ENCODE measurements at regions not wholly inside any gene's neighbourhood (a gene's known extent, or its start where the extent isn't known, plus 50 kb on each side); places are given as distances from the start of the nearest gene placed in this dataset.
"Not testable (repeated sequence)": the region's sequence is repeated elsewhere in the genome, so short reads cannot be mapped to it uniquely, and the experiment has no call there.

DNA sequence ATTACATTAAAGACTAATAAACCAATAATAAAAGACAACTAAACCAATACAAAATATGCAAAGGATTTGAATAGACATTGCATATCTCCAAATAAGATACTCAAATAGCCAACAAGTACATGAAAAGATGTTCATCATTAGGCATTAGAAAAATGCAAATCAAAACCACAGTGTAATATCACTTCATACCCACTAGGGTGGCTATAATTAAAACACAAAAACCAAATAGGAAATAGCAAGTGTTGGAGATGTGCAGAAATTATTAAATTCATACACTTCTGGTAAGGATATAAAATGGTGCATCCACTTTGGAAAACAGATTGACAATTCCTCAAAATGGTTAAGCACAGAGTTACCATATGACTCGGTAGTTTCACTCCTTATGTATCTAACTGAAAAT lies 860.8 kb upstream of the DIAPH2 start:
- no peak for DNase-seq

DNA sequence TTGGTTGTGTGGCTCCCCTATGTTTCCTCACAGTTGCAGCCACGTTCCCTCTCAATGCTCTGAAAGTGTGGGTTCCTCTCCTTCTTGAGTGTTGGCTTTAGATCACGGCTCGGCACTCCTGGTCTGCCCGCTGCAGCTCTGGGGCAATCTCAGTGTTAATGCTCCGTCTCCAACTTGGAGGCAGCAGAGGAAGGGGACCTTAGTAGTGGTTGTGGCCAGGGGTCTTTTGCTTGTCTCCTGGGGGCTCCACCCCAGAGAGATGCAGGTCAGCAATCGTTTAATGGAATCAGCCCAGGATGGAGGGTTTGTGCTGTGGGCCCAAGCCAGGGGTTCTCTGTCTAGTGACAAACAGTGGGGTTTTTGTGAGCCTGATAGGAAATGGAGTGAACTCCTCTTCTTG lies 849.4 kb upstream of the DIAPH2 start:
- DNase-seq = no peak

DNA sequence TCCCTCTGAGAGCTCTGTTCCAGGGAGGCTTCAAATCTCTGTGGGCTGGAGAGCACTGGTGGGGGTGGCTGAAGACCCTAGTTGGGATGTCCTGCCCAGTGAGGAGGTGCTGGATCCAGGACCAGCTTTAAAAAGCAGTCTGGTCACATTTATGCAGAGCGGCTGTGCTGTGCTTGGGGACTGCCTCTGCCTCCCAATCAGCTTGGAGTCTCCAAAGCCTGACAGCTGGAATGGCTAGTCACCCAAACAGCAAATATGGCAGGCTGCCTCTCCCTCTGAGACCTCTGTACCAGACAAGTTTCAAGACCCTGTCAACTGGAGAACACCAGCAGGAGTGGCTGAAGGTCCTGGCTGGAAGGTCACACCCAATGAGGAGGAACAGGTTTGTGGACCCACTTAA lies 848.1 kb upstream of the DIAPH2 start:
- no peak for DNase-seq

DNA sequence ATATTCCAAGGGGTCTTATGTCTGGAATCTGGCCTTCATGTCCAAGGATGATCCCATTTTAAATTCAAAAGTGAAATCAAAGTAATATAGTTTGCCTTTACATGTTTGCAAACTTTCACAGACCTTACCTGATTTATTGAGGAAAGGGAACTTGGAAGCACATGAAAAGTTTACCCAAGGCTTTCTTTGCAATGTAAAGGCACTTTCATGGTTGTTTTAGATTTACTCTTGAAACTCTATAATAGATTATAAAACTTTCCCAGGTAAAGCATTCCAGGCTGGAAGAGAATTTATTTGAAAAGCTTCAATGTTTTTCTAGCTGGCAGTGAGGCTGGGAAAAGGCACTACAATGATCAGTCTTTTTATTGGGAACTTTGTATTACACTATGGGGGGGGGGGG lies 842.8 kb upstream of the DIAPH2 start:
- no peak for DNase-seq

DNA sequence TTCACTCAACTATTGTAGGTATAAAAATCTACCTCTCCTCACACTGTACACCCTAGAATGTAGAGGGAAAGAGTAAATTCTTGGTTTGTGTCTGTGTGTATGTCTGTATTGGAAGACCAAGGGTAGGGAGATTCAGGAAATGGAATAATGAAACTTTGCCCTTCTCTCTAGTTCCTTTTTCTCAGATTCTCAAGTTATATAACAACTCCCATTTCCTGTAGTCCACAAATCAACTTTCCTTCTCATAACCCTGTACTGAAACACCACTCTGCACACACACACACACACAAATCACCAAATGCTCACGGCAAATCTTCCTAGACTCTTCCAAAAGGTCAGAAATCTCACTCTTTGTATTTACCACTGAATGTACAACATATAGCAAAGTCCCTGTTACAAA lies 824.5 kb upstream of the DIAPH2 start:
- no peak for DNase-seq

DNA sequence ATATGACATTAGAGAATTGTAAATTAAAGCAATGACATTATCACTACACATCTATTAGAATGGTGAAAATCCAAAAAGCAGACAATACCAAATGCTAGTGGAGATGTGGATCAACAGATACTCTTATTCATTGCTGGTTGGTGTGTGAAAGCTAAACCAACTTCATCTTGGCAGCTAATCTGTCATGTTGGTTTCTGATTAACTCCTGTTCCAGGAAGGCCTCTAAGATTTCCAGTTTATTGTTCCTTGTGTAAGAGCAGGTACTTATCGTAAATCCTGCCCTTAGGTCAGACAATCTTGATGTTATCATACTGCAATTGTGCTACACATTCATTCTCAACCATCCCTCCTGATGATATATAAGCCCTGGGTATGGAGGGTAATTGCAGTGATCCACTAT lies 809.0 kb upstream of the DIAPH2 start:
- no peak for DNase-seq

DNA sequence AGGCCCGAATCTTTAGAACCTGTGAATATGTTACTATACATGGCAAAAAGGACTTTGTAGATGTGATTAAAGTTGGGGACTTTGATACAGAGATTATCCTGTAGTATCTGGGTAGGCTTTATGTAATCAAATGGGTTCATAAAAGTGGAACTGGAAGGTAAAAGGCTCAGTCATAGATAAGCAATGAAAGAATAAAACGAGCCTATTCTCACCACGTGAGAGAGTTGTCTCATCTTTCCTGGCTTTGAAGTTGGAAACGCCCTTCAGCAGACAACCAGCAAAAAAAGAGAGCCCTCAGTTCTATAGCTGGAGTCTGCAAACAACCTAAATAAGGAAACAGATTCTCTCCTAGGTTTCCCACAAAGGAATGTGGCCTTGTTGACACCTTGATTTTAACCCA lies 805.8 kb upstream of the DIAPH2 start:
- DNase-seq = no peak

DNA sequence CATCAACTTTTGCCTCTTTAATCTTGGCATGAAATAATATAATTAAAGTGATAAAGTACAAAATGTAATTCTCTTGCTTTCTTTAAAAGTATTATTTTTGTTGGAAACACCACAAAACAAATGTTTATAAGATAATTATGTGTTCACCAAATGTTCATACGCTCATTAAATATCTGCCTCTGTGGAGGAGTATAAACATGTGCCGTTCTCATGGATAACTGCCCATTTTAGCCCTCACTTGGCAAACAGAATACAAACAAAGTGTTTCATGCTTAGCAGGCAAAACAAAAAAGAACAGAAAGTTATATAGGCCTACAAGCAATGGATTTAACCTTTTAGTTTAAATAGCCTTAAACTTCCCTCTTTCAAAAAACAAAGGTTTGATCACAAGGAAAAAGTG lies 800.5 kb upstream of the DIAPH2 start:
- no peak for DNase-seq

DNA sequence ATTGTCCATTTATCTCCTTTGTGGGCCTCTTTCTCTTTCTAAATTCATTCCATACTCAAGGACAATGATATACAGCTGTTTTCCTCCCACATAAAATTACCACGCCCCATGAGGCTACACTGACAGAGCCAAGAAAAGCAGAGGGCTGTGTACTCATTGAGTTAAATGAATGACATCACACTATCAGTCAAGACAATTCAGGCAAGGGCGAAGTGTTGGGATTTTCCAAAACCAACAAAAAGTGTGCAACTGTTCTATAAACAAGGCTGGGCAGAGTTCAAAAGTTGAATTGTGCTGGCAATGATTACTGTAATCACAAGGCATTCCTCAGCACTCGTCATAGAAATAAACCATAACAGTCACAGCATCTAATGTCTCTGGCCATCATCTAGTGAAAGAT lies 799.6 kb upstream of the DIAPH2 start:
- DNase-seq = no peak

DNA sequence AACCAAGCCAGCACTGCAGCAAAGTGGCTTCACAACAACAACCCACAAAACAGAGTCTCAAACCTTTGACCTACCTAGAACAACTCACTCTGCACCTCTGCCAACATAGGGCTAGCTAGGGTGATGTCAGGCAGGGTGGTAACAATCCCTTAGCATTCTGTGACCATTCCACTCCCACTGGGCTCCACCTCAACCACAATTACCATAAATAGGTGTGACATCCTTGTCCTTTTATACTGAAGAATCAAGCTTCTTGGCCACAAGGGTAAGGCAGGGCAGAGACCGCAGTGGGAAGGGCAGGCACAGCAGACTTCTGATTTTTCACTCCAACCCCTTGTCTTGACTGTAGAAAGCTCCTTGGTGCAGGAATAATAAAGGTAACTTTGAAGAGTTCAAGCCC lies 795.4 kb upstream of the DIAPH2 start:
- no peak for DNase-seq

DNA sequence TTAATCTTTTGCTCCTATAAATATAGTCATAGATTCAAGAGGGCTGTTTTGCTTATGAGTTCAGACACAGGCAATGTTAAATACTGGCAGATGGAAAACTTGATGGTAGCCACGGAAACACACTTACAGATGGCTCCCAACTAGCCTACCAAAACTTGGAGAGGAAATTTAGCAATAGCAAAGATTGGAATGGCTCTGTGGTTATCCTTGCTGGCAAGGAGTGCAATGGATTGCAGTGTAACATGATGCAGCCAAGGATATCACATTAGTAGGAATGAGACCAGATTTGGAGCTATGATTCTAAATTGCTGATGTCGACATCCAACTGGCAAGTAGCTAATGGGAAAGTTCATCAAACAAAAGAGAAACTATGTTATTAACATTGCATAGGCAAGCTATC lies 791.0 kb upstream of the DIAPH2 start:
- DNase-seq = no peak

DNA sequence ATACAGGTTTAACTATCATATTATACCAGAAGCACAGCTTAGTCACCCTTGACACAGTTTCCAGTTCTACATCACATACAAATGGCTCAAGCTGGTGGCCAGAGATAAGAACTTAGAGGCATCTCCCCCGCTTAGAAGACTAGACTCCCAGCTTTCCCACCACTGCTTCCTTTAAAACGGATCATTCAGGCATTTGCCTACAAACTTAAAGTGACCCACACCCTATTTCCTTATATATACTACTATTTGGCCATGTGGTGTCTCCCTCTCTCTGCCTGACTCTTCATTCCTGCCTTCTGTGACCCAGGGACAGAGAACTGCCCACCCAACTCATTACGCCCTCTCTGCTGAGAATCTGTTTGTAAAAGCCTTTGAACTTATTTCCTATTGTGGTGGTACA lies 781.2 kb upstream of the DIAPH2 start:
- no peak for DNase-seq

DNA sequence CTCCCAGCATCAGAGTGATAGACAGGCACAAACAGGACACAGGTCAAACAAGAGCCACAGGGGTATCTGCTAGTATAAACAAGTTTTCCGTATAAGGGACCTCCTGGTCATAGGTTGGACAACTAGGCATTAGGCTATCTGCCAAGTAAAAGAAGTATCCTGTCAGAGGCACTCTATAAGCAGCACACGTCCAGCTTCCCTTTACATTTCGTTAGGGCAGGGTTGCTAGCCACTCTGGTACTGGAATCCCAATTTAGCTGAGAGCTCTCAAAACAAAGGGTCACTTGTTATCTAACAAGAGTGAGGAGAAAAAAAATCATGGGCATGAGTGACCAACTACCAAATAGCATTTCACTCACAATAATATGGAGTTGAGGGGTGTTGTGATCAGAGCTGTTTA lies 780.7 kb upstream of the DIAPH2 start:
- no peak for DNase-seq

DNA sequence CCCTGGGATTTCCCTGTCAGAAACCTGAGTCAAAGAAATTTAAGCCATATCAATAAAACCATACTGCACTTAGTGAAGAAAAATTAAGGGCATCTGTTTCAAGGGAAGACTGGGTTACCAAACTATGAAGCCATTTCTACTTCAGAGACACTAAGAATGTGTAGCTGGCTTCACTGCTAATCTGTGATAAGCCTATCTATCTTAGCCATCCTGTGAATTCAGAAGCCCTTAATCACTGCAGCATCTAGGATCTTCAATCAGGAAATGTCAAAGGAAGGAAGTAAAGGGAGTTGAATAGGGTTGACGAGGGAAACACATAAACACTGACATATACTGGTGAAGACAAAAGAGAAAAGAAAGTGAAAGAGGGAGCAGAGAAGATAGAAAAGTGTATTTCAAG lies 777.6 kb upstream of the DIAPH2 start:
- no peak for DNase-seq

DNA sequence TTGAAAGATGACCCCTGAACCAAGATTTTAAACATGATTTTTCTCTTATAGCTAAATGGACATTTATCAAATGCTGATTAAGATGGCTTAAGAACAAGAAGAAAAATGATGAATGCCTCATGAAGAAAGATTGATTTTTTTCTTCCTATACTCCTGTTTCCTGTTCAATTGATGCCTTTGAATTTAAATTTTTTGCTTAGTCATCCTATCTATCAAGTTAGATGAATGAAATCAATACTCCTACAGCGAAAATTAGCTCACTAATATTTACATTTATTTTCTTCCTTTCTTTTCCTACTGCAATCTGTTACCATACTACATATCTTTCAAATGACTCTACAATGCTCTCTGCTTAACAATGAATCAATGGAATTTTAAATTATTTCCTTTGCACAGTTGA lies 773.6 kb upstream of the DIAPH2 start:
- DNase-seq = no peak

DNA sequence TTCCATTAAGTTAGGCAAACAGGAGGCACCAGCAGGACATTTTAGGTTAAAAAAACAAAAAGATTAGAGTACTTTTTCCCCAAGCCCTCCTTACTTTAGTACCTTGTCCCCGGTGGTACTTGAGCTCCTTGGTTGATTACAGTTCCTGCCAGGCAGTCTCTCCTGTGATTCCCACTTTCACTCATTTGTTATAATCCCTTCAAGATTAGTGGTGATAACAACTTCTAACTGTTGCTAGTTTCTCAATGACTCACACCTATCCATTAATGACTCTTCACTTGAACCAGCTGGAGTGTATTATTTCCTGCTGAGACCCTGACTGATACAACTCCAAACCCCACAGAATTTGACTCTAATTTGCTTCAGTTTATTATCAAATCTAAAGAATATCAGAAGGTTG lies 765.0 kb upstream of the DIAPH2 start:
- DNase-seq = no peak

DNA sequence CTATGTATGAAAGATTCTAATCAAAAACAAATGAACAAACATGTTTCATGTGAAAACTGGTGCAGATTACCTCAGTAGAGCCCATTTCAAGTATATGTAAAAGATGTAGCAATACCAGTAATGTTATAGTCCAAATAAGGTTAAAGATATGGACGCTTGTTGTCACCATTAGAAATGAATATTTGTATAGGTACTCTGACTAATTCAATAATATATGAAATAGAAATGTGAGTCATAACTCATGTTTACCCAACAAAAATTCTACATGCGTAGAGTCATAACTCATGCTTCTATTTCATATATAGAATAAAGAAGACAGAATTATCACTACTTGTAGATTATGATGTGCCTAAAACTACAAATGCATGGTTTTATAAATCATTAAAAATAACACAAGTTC lies 739.1 kb upstream of the DIAPH2 start:
- DNase-seq = no peak

DNA sequence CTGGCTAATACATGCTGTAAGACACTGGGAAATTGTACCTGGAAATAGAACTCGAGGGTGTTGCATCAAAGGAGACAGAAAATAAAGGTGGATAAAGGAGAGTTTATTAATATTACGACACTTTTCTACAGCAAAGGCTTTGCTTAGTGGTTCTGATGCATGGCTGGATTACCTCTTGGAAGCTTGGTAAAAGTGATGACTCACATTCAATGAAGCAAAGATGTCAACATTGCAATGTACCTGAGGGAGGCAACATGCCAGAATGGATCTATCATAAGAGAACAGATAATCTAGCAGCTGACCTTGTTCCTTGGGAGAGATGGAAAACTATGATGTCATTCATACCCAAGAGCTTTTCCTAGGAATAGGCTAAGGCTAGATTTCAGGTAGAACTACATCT lies 735.1 kb upstream of the DIAPH2 start:
- DNase-seq = no peak

DNA sequence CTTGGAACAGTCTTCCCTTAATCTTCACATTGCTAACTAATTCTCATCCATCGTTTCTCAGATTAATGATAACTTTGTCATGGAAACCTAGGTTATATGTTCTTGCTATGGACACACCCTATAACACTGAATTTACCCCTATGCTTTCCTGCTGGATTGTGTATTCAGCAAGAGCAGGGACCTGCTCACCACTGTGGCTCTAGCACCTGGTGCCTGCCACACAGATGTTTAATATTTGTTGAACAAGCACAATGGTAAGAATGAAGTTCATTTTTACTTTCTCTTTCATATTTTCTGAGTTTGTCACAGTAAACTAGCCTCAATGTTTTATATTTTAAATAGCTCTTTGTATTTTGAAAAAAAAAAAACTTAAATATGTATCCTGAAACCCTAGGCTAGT lies 734.0 kb upstream of the DIAPH2 start:
- DNase-seq = no peak

DNA sequence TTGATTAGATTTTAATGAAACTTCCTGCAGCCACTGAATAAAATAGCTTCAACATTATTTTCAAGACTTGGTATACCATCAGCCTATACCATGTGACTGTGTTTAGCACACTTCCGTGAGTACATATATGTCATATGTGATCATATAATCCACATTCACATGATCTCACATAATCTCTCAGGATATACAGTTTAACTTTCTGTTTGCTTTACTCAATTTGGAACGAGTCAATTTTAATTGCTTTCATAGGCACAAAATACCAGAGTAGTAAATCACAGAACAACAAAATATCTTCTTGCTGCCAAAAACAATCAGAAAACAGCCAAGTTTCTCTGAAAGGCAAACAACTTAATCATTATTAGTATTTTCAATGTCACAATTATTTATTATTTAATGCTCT lies 731.1 kb upstream of the DIAPH2 start:
- no peak for DNase-seq

DNA sequence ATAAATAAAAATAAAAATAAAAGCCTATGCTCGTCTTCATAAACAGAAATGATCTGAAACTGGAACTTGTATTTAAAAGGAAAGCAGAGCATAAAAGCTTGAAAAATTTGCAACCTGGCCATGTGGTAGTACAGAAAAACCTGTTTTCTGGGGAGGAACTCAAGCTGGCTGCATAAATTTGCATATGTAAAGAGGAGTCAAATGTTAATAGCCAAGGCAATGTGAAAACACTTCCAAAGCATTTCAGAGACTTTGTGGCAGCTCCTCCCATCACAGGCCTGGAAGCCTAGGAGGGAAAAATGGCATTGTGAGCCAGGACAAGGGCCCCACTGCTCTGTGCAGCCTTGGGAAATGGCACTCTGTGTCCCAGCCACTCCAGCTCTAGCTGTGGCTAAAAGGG lies 727.9 kb upstream of the DIAPH2 start:
- no peak for DNase-seq

DNA sequence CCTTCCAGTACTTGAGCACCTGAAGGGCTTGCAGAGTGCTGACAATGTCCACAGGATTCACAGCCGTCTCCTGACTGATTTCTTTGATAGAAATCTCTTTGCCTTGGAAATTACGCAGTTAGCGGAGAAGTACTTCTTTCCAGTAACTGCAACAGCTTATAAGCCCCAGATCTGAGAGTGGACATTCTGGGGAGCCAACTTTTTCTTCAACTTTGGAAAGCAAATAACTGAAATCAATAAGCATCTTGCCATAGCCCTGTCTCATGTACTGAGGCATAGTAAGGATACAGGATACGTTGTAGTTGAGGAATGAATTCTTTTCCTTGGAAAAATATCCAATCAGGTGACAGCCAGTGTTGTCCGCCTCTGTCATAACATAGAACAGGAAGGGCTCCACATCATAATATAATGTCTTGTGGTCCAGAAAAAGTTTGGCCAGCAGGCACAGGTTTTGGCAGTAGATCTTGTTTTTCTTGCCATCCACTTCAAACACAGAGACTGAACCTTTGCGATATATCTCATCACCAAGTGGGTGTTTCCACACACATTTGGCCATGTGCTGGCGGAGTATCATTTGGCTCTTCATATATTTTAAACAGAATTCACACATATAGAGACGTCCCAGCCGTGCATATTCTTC lies 711.1 kb upstream of the DIAPH2 start:
- not testable (repeated sequence) for DNase-seq

DNA sequence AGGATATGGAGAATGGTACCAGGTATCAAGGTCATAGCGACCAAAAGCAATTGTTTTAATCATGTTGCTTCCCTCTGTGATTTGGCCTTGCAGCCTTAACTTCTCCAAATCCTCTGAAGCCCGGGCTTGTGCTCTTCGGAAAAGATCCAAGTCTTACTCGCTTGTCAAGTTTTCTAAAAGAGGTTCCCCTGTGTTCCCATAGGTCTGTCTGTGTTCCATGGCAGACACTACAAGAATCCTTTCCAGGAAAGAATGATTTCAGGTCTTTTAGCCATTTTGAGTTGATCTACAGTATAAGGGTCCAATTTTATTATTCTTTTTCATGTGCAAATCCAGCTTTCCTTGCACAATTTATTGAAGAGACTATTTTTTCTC lies 710.6 kb upstream of the DIAPH2 start:
- no peak for DNase-seq

DNA sequence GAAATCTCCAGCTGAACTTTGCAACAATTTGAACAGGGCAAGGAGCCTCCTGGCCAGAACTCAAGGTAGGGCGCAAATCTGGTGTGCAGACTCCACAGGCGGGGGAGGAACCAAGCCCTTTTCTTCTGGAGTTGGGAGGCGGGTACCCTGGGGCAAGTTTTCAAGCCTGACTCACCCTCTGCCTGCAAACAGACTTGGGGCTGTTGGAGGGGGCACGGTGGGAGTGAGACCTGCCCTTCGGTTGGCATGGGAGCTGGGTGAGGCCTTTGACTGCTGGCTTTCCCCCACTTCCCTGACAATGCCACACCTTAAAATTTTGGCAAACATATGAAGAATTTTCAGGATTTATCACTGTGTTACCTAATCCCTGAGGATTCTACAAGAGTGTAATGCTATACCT lies 709.8 kb upstream of the DIAPH2 start:
- DNase-seq = no peak

DNA sequence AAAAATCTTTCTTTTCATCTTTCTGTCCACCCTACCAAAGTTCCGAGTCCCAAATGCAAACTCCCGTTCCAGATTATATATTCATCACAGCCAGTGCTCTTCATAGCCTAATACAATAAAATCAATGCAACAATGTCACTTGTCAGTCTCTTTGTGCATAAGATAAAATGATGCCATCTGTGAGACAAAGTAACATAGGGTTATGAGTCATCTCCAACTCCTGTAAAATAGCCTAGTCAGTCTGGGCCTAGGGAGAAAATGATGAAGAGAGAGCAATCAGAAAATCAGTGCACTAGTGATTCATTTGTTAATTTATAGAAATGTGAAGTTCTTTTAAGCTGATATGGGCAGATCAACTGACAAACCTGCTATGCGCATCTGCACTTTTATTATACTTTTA lies 689.1 kb upstream of the DIAPH2 start:
- no peak for DNase-seq

DNA sequence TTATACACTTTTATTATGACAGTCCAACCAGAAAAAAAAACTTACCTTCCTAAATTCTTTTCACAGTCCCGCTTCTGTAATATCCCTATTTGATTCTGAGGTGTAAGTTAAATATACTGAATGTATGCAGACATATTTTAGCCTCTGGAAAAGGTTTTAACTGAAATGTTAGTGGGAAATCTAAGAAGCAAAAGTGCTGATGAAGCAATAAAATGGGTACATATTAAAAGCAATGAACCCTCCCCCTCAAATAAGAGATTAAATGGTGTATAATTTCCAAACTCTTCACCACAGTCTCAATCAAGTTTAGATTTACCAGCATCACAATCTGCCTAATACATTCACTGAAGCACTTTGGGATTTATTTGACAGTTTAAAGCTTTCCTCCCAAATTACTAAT lies 688.3 kb upstream of the DIAPH2 start:
- no peak for DNase-seq
